CD4-positive, alpha-beta T cell (primary cell): ENCODE measurements at regions not wholly inside any gene's neighbourhood (a gene's known extent, or its start where the extent isn't known, plus 50 kb on each side); places are given as distances from the start of the nearest gene placed in this dataset.

Experiments
- ATAC-seq: fragments of 200-7000 bp; cut with Tn5 transposase; one replicate; pipeline ENCODE4 v1.10.0; 2022; ENCODE audit warnings: mild to moderate bottlenecking; ENCODE audit not compliant: poor library complexity
- CTCF ChIA-PET: fragments of 350-600 bp; sonication (Branson Sonifier 250); formaldehyde crosslinking; loops from one replicate; lab custom pipeline; 2021; ENCODE audit warnings: antibody characterized with exemption, inconsistent platforms; lab: Charles Lee
- POLR2A ChIA-PET: fragments of 350-600 bp; sonication (Branson Sonifier 250); formaldehyde crosslinking; loops from one replicate; lab custom pipeline; 2021; ENCODE audit warnings: antibody characterized with exemption, inconsistent platforms; lab: Charles Lee
- DNase-seq, 14 experiments: peaks; one replicate each; pipeline ENCODE4 v3.0.0-alpha.2; 2013 to 2020; ENCODE audit warnings: mixed read lengths in 2 of 14
- H3K27ac ChIP-seq, 2 donors: one replicate each; pipeline versions ENCODE4 v1.5.1 to v1.7.0; 2013; ENCODE audit warnings: low read length in 2 of 2, low read depth in 1 of 2, mild to moderate bottlenecking in 1 of 2
- H3K27me3 ChIP-seq, 2 experiments: 1 replicate in 1 of 2; 2 replicates in 1 of 2; pipeline versions ENCODE4 v1.6.1 to v1.7.0; 2013; ENCODE audit warnings: low read length in 2 of 2, control low read depth in 1 of 2, mild to moderate bottlenecking in 1 of 2, moderate library complexity in 1 of 2; ENCODE audit not compliant: insufficient read depth in 2 of 2, control insufficient read depth in 1 of 2
- H3K36me3 ChIP-seq: one replicate; pipeline ENCODE4 v1.6.1; 2013; ENCODE audit warnings: low read length, control low read depth; ENCODE audit not compliant: insufficient read depth
- H3K4me1 ChIP-seq: one replicate; pipeline ENCODE4 v1.6.1; 2013; ENCODE audit warnings: low read length, control low read depth; ENCODE audit not compliant: insufficient read depth
- H3K4me3 ChIP-seq: one replicate; pipeline ENCODE4 v1.5.1; 2013; ENCODE audit warnings: mild to moderate bottlenecking, low read length, moderate library complexity
- H3K9me3 ChIP-seq, 2 experiments: 1 replicate in 1 of 2; 2 replicates in 1 of 2; pipeline versions ENCODE4 v1.6.1 to v1.7.0; 2013; ENCODE audit warnings: low read length in 2 of 2, mild to moderate bottlenecking in 2 of 2, control low read depth in 1 of 2, moderate library complexity in 1 of 2; ENCODE audit not compliant: control insufficient read depth in 1 of 2, insufficient read depth in 1 of 2
- H3K27ac Mint-ChIP-seq: one replicate; pipeline ENCODE4 v1.8.0; 2020; ENCODE audit warnings: mixed read lengths
- H3K27me3 Mint-ChIP-seq: one replicate; pipeline ENCODE4 v1.8.0; 2021; ENCODE audit warnings: mixed read lengths
- H3K36me3 Mint-ChIP-seq: one replicate; pipeline ENCODE4 v1.8.0; 2021; ENCODE audit warnings: low read depth, mixed read lengths
- H3K4me1 Mint-ChIP-seq: one replicate; pipeline ENCODE4 v1.8.0; 2021; ENCODE audit warnings: low read depth, mixed read lengths
- H3K4me3 Mint-ChIP-seq: one replicate; pipeline ENCODE4 v1.8.0; 2020; ENCODE audit warnings: mild to moderate bottlenecking, mixed read lengths
- H3K9me3 Mint-ChIP-seq: one replicate; pipeline ENCODE4 v1.8.0; 2020; ENCODE audit warnings: mixed read lengths
- intact Hi-C, 2 experiments: fragments of 100-400 bp; cut with DNase I in 1 of 2; cut with micrococcal nuclease in 1 of 2; formaldehyde crosslinking; loops; one replicate each; pipeline versions ENCODE4 v1.15.1 to v1.9.0; 2023 to 2025; cut with DNase I, micrococcal nuclease
- TF ChIP-seq, protein P1 (sequence below): fragments of 200-600 bp; IDR thresholded peaks from one replicate; pipeline ENCODE4 v1.8.0; 2022; ENCODE audit warnings: antibody characterized with exemption, mild to moderate bottlenecking

DNA sequence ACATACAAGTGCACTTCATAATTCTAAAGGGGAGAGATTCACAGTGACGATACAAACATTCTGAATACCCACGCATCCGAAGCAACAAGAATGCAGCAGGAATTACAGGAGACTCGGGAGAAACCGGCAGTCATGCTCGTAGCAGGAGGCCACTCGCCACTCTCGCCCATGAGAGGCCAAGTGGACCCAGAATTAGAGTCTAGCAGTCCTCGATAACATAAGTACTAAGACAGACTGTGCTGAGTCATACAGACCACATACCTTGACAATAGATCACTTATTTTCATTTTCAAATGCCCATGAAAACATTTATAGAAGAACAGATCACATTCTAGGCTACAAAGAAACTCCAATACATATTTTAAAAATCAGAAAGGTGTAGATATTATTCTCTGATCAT, 299.1 kb upstream of the TSHZ3 start:
- H3K36me3 Mint-ChIP-seq = no peaks in the 10 kb centered on the region
- TF ChIP-seq, protein P1, sequence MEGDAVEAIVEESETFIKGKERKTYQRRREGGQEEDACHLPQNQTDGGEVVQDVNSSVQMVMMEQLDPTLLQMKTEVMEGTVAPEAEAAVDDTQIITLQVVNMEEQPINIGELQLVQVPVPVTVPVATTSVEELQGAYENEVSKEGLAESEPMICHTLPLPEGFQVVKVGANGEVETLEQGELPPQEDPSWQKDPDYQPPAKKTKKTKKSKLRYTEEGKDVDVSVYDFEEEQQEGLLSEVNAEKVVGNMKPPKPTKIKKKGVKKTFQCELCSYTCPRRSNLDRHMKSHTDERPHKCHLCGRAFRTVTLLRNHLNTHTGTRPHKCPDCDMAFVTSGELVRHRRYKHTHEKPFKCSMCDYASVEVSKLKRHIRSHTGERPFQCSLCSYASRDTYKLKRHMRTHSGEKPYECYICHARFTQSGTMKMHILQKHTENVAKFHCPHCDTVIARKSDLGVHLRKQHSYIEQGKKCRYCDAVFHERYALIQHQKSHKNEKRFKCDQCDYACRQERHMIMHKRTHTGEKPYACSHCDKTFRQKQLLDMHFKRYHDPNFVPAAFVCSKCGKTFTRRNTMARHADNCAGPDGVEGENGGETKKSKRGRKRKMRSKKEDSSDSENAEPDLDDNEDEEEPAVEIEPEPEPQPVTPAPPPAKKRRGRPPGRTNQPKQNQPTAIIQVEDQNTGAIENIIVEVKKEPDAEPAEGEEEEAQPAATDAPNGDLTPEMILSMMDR = no peak
- no peak for DNase-seq
- Histone ChIP-seq H3K9me3 (no peaks in the 10 kb centered on the region), H3K36me3 (no peaks in the 10 kb centered on the region), H3K27ac (no peak overlapping the region), H3K4me3 (no peak overlapping the region), H3K27me3 (no peaks in the 10 kb centered on the region), H3K4me1 (no peaks in the 10 kb centered on the region)
- no peaks in the 10 kb centered on the region for H3K4me1 Mint-ChIP-seq
- no peak overlapping the region for H3K4me3 Mint-ChIP-seq
- ATAC-seq = no peak
- H3K27ac Mint-ChIP-seq = no peak overlapping the region
- CTCF ChIA-PET = no interaction called here
- H3K9me3 Mint-ChIP-seq = peaks cover 9% of the 10 kb centered on the region
- POLR2A ChIA-PET = no interaction called here
- no peaks in the 10 kb centered on the region for H3K27me3 Mint-ChIP-seq
- intact Hi-C loops = no loop called here

DNA sequence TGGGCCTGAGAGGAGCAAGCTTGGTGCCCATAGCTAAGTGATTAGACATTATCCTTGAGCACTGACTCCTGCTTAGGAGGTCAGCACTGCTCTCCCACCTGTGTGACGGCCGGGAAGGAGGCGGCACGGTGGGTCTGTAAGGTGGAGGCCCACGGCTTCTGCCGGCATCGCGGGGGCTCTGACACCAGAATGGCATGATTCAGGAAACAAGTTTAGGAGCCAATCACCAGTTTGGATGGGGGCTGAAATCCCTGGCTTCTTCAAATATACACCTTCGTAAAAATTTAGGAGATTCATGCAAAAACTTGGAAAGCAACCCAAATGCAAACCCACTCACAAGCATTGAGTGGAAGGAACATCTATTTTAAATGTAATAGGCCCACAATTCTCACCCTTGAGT, 307.3 kb upstream of the TSHZ3 start:
- Histone ChIP-seq H3K27me3 (no peaks in the 10 kb centered on the region), H3K9me3 (no peaks in the 10 kb centered on the region), H3K4me1 (no peaks in the 10 kb centered on the region), H3K4me3 (no peak overlapping the region), H3K27ac (no peak overlapping the region), H3K36me3 (no peaks in the 10 kb centered on the region)
- H3K4me3 Mint-ChIP-seq = no peak overlapping the region
- intact Hi-C loops = no loop called here
- H3K27me3 Mint-ChIP-seq = peaks cover 4% of the 10 kb centered on the region
- TF ChIP-seq, protein P1 = no peak
- ATAC-seq (no peak), DNase-seq (no peak)
- CTCF ChIA-PET = no interaction called here
- no peak overlapping the region for H3K27ac Mint-ChIP-seq
- H3K36me3 Mint-ChIP-seq = no peaks in the 10 kb centered on the region
- POLR2A ChIA-PET = no interaction called here
- no peaks in the 10 kb centered on the region for H3K4me1 Mint-ChIP-seq
- H3K9me3 Mint-ChIP-seq = no peaks in the 10 kb centered on the region

DNA sequence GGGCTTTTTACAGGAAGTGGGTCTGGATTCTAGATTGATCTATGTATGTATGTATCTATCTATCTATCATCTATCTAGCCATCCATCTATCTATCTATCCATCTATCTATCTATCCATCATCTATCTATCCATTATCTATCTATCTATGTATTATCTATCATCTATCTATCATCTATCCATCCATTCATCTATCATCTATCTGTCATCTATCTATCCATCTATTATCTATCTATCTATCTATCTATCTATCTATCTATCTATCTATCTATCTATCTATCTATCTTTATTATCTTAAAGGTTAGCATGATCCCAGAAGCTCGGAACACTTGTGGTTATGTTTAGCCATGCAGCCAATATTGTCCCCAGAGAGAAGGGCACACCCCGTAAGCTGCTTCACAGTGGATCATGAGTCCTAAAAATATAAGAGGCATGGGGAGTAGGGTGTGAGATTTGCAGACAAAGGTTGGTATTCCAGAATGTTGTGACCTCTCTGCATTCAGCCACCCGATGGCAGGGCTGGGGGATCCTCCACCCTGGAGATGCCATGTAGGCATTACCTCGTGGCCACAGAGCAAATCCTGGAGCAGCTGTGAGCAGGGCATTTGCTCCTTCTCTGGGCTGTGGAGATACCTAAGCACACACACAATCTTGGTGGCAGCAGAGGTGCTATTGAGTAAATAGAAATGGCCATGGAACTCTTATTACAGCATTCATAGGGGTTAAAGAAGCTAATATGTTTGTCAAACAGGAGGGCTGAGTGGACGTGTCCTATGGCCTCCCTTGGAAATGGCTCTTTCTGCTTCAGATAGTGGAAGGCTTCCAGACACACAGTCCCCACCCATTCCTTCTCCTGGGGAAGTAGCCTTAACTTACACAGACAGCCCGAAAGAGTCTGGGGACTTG, 310.0 kb upstream of the TSHZ3 start:
- Mint-ChIP-seq H3K4me1 (no peaks in the 10 kb centered on the region), H3K9me3 (no peaks in the 10 kb centered on the region), H3K27ac (no peak overlapping the region), H3K27me3 (peaks cover 4% of the 10 kb centered on the region), H3K4me3 (no peak overlapping the region), H3K36me3 (no peaks in the 10 kb centered on the region)
- H3K9me3 ChIP-seq = no peaks in the 10 kb centered on the region
- H3K4me3 ChIP-seq = no peak overlapping the region
- no peak overlapping the region for H3K27ac ChIP-seq
- CTCF ChIA-PET = no interaction called here
- no peaks in the 10 kb centered on the region for H3K4me1 ChIP-seq
- ATAC-seq = no peak
- H3K36me3 ChIP-seq = no peaks in the 10 kb centered on the region
- POLR2A ChIA-PET = no interaction called here
- intact Hi-C loops = no loop called here
- TF ChIP-seq, protein P1 = no peak
- H3K27me3 ChIP-seq = no peaks in the 10 kb centered on the region
- DNase-seq = no peak
